HK-2 (cell line): ENCODE measurements at regions not wholly inside any gene's neighbourhood (a gene's known extent, or its start where the extent isn't known, plus 50 kb on each side); places are given as distances from the start of the nearest gene placed in this dataset.

Source experiments
- DNase-seq: peaks from one replicate; pipeline ENCODE4 v3.0.0-alpha.2; 2018; ENCODE audit not compliant: unreplicated experiment

GRCh38 chr4:188551156-188551555 is 411.9 kb downstream of the TRIML1 start:
- no peak for DNase-seq

GRCh38 chr4:188552741-188553275 is 413.6 kb downstream of the TRIML1 start:
- no peak for DNase-seq

GRCh38 chr4:188554413-188554812 is 415.2 kb downstream of the TRIML1 start:
- no peak for DNase-seq

- no peak for DNase-seq
These were observed 433.9 kb downstream of the TRIML1 start for GRCh38 chr4:188573104-188573503.

- no peak for DNase-seq
These were observed 439.4 kb downstream of the TRIML1 start for GRCh38 chr4:188578657-188579056.

- no peak for DNase-seq
These were observed 456.8 kb downstream of the TRIML1 start for GRCh38 chr4:188596021-188596420.

GRCh38 chr4:188603646-188604045 is 464.4 kb downstream of the TRIML1 start:
- DNase-seq = no peak

- DNase-seq = no peak
These were observed 467.4 kb downstream of the TRIML1 start for GRCh38 chr4:188606635-188607034.

- DNase-seq = no peak
These were observed 471.9 kb downstream of the TRIML1 start for GRCh38 chr4:188611143-188611542.

- no peak for DNase-seq
These were observed 473.4 kb downstream of the TRIML1 start for GRCh38 chr4:188612659-188613058.

- DNase-seq = no peak
These were observed 474.7 kb downstream of the TRIML1 start for GRCh38 chr4:188613976-188614375.

GRCh38 chr4:188619456-188620149 is 480.4 kb downstream of the TRIML1 start:
- no peak for DNase-seq

GRCh38 chr4:188620608-188621007 is 481.4 kb downstream of the TRIML1 start:
- no peak for DNase-seq

GRCh38 chr4:188623314-188623854 is 484.1 kb downstream of the TRIML1 start:
- DNase-seq = no peak

- no peak for DNase-seq
These were observed 485.1 kb downstream of the TRIML1 start for GRCh38 chr4:188624370-188624769.

- DNase-seq = no peak
These were observed 488.7 kb downstream of the TRIML1 start for GRCh38 chr4:188627892-188628291.

- no peak for DNase-seq
These were observed 500.3 kb downstream of the TRIML1 start for GRCh38 chr4:188639479-188640100.

- DNase-seq = no peak
These were observed 508.7 kb downstream of the TRIML1 start for GRCh38 chr4:188647820-188648370.

GRCh38 chr4:188649635-188650034 is 510.4 kb downstream of the TRIML1 start:
- no peak for DNase-seq

GRCh38 chr4:188650516-188650915 is 511.3 kb downstream of the TRIML1 start:
- no peak for DNase-seq

GRCh38 chr4:188657365-188657764 is 518.1 kb downstream of the TRIML1 start:
- no peak for DNase-seq

GRCh38 chr4:188658958-188659522 is 519.8 kb downstream of the TRIML1 start:
- no peak for DNase-seq
